HL-60 (cell line): ENCODE measurements at regions not wholly inside any gene's neighbourhood (a gene's known extent, or its start where the extent isn't known, plus 50 kb on each side); places are given as distances from the start of the nearest gene placed in this dataset.

ENCODE experiments used
- GABPA ChIP-seq: IDR thresholded peaks from 2 replicates; pipeline ENCODE4 v1.6.1; 2012; ENCODE audit warnings: low read depth
- POLR2AphosphoS5 ChIP-seq: IDR thresholded peaks from 2 replicates; pipeline ENCODE4 v1.6.1; 2012; ENCODE audit warnings: low read depth
- SPI1 ChIP-seq: IDR thresholded peaks from 2 replicates; pipeline ENCODE4 v1.6.1; 2012; ENCODE audit warnings: low read depth, mild to moderate bottlenecking, borderline replicate concordance
- TF ChIP-seq, protein P1 (sequence below): IDR thresholded peaks from one replicate; pipeline ENCODE4 v1.5.1; 2011; ENCODE audit warnings: low read length, control low read depth, inconsistent platforms; ENCODE audit not compliant: insufficient read depth
- TF ChIP-seq, protein P2 (sequence below): IDR thresholded peaks from 2 replicates; pipeline ENCODE4 v1.6.1; 2012; ENCODE audit warnings: low read depth; ENCODE audit not compliant: insufficient replicate concordance

DNA sequence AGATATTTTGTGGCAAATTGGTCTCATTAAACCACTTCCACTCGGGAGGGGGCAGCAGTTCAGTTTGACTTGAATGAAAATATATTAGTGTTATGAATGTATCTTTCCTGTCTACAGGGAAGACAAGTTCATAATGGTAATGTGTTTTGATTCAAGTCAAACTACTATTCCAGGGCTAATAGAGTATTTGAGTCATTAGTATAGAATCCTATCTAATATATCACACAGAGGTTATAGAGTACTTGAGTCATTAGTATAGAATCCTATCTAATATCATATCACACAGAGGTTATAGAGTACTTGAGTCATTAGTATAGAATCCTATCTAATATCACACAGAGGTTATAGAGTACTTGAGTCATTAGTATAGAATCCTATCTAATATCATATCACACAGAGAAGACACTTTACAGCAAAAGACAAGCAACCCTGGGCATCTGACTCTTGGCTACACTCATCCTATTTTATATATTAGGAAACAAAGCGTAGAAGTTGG lies 199.7 kb upstream of the MAGI2 start:
- TF ChIP-seq, protein P1, sequence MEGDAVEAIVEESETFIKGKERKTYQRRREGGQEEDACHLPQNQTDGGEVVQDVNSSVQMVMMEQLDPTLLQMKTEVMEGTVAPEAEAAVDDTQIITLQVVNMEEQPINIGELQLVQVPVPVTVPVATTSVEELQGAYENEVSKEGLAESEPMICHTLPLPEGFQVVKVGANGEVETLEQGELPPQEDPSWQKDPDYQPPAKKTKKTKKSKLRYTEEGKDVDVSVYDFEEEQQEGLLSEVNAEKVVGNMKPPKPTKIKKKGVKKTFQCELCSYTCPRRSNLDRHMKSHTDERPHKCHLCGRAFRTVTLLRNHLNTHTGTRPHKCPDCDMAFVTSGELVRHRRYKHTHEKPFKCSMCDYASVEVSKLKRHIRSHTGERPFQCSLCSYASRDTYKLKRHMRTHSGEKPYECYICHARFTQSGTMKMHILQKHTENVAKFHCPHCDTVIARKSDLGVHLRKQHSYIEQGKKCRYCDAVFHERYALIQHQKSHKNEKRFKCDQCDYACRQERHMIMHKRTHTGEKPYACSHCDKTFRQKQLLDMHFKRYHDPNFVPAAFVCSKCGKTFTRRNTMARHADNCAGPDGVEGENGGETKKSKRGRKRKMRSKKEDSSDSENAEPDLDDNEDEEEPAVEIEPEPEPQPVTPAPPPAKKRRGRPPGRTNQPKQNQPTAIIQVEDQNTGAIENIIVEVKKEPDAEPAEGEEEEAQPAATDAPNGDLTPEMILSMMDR, result no peak
- TF ChIP-seq POLR2AphosphoS5 (no peak), GABPA (no peak), SPI1 (no peak)
- TF ChIP-seq, protein P2, sequence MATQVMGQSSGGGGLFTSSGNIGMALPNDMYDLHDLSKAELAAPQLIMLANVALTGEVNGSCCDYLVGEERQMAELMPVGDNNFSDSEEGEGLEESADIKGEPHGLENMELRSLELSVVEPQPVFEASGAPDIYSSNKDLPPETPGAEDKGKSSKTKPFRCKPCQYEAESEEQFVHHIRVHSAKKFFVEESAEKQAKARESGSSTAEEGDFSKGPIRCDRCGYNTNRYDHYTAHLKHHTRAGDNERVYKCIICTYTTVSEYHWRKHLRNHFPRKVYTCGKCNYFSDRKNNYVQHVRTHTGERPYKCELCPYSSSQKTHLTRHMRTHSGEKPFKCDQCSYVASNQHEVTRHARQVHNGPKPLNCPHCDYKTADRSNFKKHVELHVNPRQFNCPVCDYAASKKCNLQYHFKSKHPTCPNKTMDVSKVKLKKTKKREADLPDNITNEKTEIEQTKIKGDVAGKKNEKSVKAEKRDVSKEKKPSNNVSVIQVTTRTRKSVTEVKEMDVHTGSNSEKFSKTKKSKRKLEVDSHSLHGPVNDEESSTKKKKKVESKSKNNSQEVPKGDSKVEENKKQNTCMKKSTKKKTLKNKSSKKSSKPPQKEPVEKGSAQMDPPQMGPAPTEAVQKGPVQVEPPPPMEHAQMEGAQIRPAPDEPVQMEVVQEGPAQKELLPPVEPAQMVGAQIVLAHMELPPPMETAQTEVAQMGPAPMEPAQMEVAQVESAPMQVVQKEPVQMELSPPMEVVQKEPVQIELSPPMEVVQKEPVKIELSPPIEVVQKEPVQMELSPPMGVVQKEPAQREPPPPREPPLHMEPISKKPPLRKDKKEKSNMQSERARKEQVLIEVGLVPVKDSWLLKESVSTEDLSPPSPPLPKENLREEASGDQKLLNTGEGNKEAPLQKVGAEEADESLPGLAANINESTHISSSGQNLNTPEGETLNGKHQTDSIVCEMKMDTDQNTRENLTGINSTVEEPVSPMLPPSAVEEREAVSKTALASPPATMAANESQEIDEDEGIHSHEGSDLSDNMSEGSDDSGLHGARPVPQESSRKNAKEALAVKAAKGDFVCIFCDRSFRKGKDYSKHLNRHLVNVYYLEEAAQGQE, result no peak
